H1 (cell line): ENCODE measurements at regions not wholly inside any gene's neighbourhood (a gene's known extent, or its start where the extent isn't known, plus 50 kb on each side); places are given as distances from the start of the nearest gene placed in this dataset.

Experiments used
- CTCF ChIA-PET: fragments of 300-600 bp; sonication (Branson Sonifier 250); formaldehyde crosslinking; loops from one replicate; lab custom pipeline; 2021; ENCODE audit not compliant: partially characterized antibody; lab: Charles Lee
- POLR2A ChIA-PET: fragments of 300-600 bp; sonication (Branson Sonifier 250); formaldehyde crosslinking; loops from one replicate; lab custom pipeline; 2021; ENCODE audit warnings: inconsistent platforms; ENCODE audit not compliant: partially characterized antibody; lab: Charles Lee
- DNase-seq, 2 experiments: peaks; one replicate each; pipeline versions ENCODE4 v3.0.0 to v3.0.0-alpha.2; 2010 to 2022; ENCODE audit warnings: low spot score in 2 of 2, low read depth in 1 of 2, mixed read lengths in 1 of 2
- FAIRE-seq: peaks from 2 replicates; lab custom pipeline; 2011; peaks lifted over from hg19 to GRCh38; lab: Jason Lieb, UNC
- H2AFZ ChIP-seq: 2 replicates; pipeline ENCODE4 v1.8.1; 2012; ENCODE audit warnings: low read length, inconsistent platforms
- H2AK5ac ChIP-seq: 2 replicates; pipeline ENCODE4 v1.6.1; 2013; ENCODE audit warnings: low read depth, low read length
- H2BK120ac ChIP-seq: replicated peaks from 2 replicates; pipeline ENCODE3; 2013; ENCODE audit warnings: low read depth, low read length, inconsistent platforms
- H2BK12ac ChIP-seq: 2 replicates; pipeline ENCODE4 v1.6.1; 2013; ENCODE audit warnings: low read depth, low read length
- H2BK15ac ChIP-seq: 2 replicates; pipeline ENCODE4 v1.6.1; 2013; ENCODE audit warnings: low read length
- H2BK20ac ChIP-seq: 2 replicates; pipeline ENCODE4 v1.6.1; 2013; ENCODE audit warnings: low read length
- H2BK5ac ChIP-seq: 2 replicates; pipeline ENCODE4 v1.6.1; 2013; ENCODE audit warnings: low read depth, low read length
- H3K14ac ChIP-seq: 2 replicates; pipeline ENCODE4 v1.6.1; 2013; ENCODE audit warnings: inconsistent platforms; ENCODE audit not compliant: insufficient read length
- H3K18ac ChIP-seq: 2 replicates; pipeline ENCODE4 v1.6.1; 2013; ENCODE audit warnings: low read length; ENCODE audit errors: extremely low read depth
- H3K23ac ChIP-seq: 2 replicates; pipeline ENCODE4 v1.6.1; 2013; ENCODE audit warnings: inconsistent platforms; ENCODE audit not compliant: insufficient read length
- H3K23me2 ChIP-seq: 2 replicates; pipeline ENCODE4 v1.6.1; 2013; ENCODE audit warnings: low read depth, low read length
- H3K27ac ChIP-seq: 2 replicates; pipeline ENCODE4 v1.6.1; 2011; ENCODE audit warnings: low read depth, low read length, inconsistent platforms
- H3K27me3 ChIP-seq, 4 experiments: replicated peaks in 1 of 4; 1 replicate in 1 of 4; 2 replicates in 3 of 4; pipeline versions ENCODE4 v1.6.1 to v1.8.1; 2011 to 2013; ENCODE audit warnings: low read length in 3 of 4, mild to moderate bottlenecking in 3 of 4, inconsistent platforms in 2 of 4, mixed read lengths in 2 of 4, moderate library complexity in 1 of 4; ENCODE audit not compliant: control insufficient read depth in 3 of 4, insufficient read depth in 3 of 4; ENCODE audit errors: extremely low read depth in 1 of 4
- H3K36me3 ChIP-seq, 4 experiments: 2 replicates each; pipeline versions ENCODE4 v1.6.1 to v1.8.1; 2011 to 2013; ENCODE audit warnings: mild to moderate bottlenecking in 4 of 4, low read length in 3 of 4, moderate library complexity in 2 of 4, control low read depth in 1 of 4, inconsistent platforms in 1 of 4; ENCODE audit not compliant: insufficient read depth in 4 of 4, control insufficient read depth in 2 of 4
- H3K4ac ChIP-seq: replicated peaks from 2 replicates; pipeline ENCODE3; 2013; ENCODE audit warnings: low read length, low read depth, mixed read lengths, inconsistent platforms; ENCODE audit not compliant: insufficient read length
- H3K4me1 ChIP-seq, 4 experiments: replicated peaks in 1 of 4; 1 replicate in 1 of 4; 2 replicates in 3 of 4; pipeline versions ENCODE4 v1.6.1 to v1.8.1; 2011 to 2013; ENCODE audit warnings: low read length in 3 of 4, inconsistent platforms in 2 of 4, mixed read lengths in 1 of 4; ENCODE audit not compliant: insufficient read depth in 4 of 4, control insufficient read depth in 3 of 4
- H3K4me2 ChIP-seq, 2 experiments: 2 replicates each; pipeline versions ENCODE4 v1.6.1 to v1.8.1; 2011 to 2013; ENCODE audit warnings: low read depth in 2 of 2, low read length in 2 of 2, control low read depth in 1 of 2, inconsistent platforms in 1 of 2, mild to moderate bottlenecking in 1 of 2; ENCODE audit not compliant: insufficient read depth in 1 of 2
- H3K4me3 ChIP-seq, 4 experiments: fragments of 200-600, 300-600 bp in 1 of 4; sonication (generic), shearing (Covaris generic), sonication (Bioruptor Twin) in 1 of 4; 2 replicates each; pipeline versions ENCODE4 v1.5.1 to v1.8.1; 2011 to 2016; ENCODE audit warnings: low read length in 4 of 4, low read depth in 3 of 4, control low read depth in 2 of 4, inconsistent platforms in 2 of 4, mild to moderate bottlenecking in 2 of 4, mixed read lengths in 1 of 4, moderate library complexity in 1 of 4; ENCODE audit not compliant: insufficient read depth in 2 of 4; ENCODE audit errors: extremely low read depth in 1 of 4
- H3K56ac ChIP-seq: replicated peaks from 2 replicates; pipeline ENCODE3; 2013; ENCODE audit warnings: low read depth, mild to moderate bottlenecking, mixed read lengths, low read length, inconsistent platforms; ENCODE audit not compliant: insufficient read length
- H3K79me1 ChIP-seq: 2 replicates; pipeline ENCODE4 v1.6.1; 2013; ENCODE audit warnings: low read depth, low read length, control low read depth
- H3K79me2 ChIP-seq, 2 experiments: 2 replicates each; pipeline versions ENCODE4 v1.6.1 to v1.8.1; 2012 to 2013; ENCODE audit warnings: low read length in 2 of 2, mild to moderate bottlenecking in 2 of 2, inconsistent platforms in 1 of 2; ENCODE audit not compliant: insufficient read depth in 2 of 2, control insufficient read depth in 1 of 2
- H3K9ac ChIP-seq, 4 experiments: replicated peaks in 1 of 4; 1 replicate in 1 of 4; 2 replicates in 3 of 4; pipeline versions ENCODE4 v1.6.1 to v1.8.1; 2011 to 2013; ENCODE audit warnings: low read depth in 3 of 4, low read length in 3 of 4, control low read depth in 2 of 4, mild to moderate bottlenecking in 2 of 4, moderate library complexity in 2 of 4, inconsistent platforms in 1 of 4; ENCODE audit errors: extremely low read depth in 1 of 4
- H3K9me3 ChIP-seq, 2 experiments: 2 replicates each; pipeline versions ENCODE4 v1.6.1 to v1.8.1; 2012 to 2013; ENCODE audit warnings: mild to moderate bottlenecking in 2 of 2, moderate library complexity in 2 of 2, control low read depth in 1 of 2, inconsistent platforms in 1 of 2, low read depth in 1 of 2, low read length in 1 of 2, mixed read lengths in 1 of 2; ENCODE audit not compliant: insufficient read depth in 2 of 2
- H4K20me1 ChIP-seq, 2 experiments: replicated peaks in 1 of 2; 2 replicates each; pipeline versions ENCODE3 to v1.8.1; 2011 to 2013; ENCODE audit warnings: inconsistent platforms in 2 of 2, low read length in 2 of 2, mild to moderate bottlenecking in 1 of 2; ENCODE audit not compliant: insufficient read depth in 2 of 2, control insufficient read depth in 1 of 2
- H4K5ac ChIP-seq: 2 replicates; pipeline ENCODE4 v1.6.1; 2013; ENCODE audit warnings: low read length, low read depth, mixed read lengths, inconsistent platforms; ENCODE audit not compliant: insufficient read length
- H4K8ac ChIP-seq: 2 replicates; pipeline ENCODE4 v1.8.0; 2013; ENCODE audit warnings: mild to moderate bottlenecking, moderate library complexity, low read length, inconsistent platforms; ENCODE audit not compliant: insufficient read depth; ENCODE audit errors: extremely low read depth
- H4K91ac ChIP-seq: replicated peaks from 2 replicates; pipeline ENCODE3; 2013; ENCODE audit warnings: low read length, mixed read lengths, inconsistent platforms; ENCODE audit not compliant: insufficient read length
- BACH1 ChIP-seq: IDR thresholded peaks from 2 replicates; pipeline ENCODE4 v1.6.1; 2012; ENCODE audit warnings: low read length, improper control_type of control experiment
- BCL11A ChIP-seq, 2 experiments: IDR thresholded peaks; one replicate each; pipeline ENCODE4 v1.6.1; 2011; ENCODE audit warnings: low read depth in 2 of 2, low read length in 2 of 2, mild to moderate bottlenecking in 2 of 2
- CBX8 ChIP-seq: fragments of 300-800, 300-1000 bp; sonication (generic); IDR thresholded peaks from 2 replicates; pipeline ENCODE4 v1.7.1; 2016; ENCODE audit warnings: low read depth, low read length, borderline replicate concordance
- RFX5 ChIP-seq: IDR thresholded peaks from 2 replicates; pipeline ENCODE4 v1.6.1; 2011; ENCODE audit warnings: low read depth, low read length, improper control_type of control experiment, borderline replicate concordance
- SAP30 ChIP-seq: fragments of 300-600 bp; sonication (generic); IDR thresholded peaks from 2 replicates; pipeline ENCODE4 v1.7.1; 2012; ENCODE audit warnings: low read length, moderate library complexity, mild to moderate bottlenecking, inconsistent platforms; ENCODE audit not compliant: insufficient read depth, insufficient replicate concordance
- WGBS, 2 experiments: shearing (Covaris generic) in 1 of 2; methylation state at CpG; one replicate each; pipeline versions ENCODE4 v1.1.6 to v1.1.7; 2013 to 2015; ENCODE audit warnings: low lambda C conversion rate in 2 of 2, mixed read lengths in 2 of 2, inconsistent platforms in 1 of 2, low coverage in 1 of 2, missing lambda C conversion rate in 1 of 2; ENCODE audit not compliant: insufficient replicate concordance in 2 of 2, insufficient coverage in 1 of 2, insufficient read length in 1 of 2; ENCODE audit errors: extremely low coverage in 1 of 2, missing lambda C conversion rate in 1 of 2; 5-methylcytosine and 5-hydroxymethylcytosine counted together

- H2AFZ ChIP-seq: no peak overlapping the region
- no peak for FAIRE-seq
- no peak overlapping the region for H2BK20ac ChIP-seq
- CTCF ChIA-PET: interaction anchor here (1.2 to 9.1 kb wide), 4 partner anchors 7 to 537 kb away, joined by 3 to 74 read pairs (median 6); no protein-coding TSS in a partner anchor
- H3K36me3 ChIP-seq: no peaks in the 10 kb centered on the region
- H4K8ac ChIP-seq: no peak overlapping the region
- H3K4me1 ChIP-seq: no peaks in the 10 kb centered on the region
- no peak overlapping the region for H3K14ac ChIP-seq
- TF ChIP-seq BACH1: no peak
- no peak for TF ChIP-seq CBX8
- no peak for TF ChIP-seq BCL11A (IDR thresholded peaks at IDR 0.05; ENCODE audit: low read depth in 2 of 2, low read length in 2 of 2)
- TF ChIP-seq RFX5: no peak
- TF ChIP-seq SAP30: no peak
- TF ChIP-seq, all 59 proteins: peak for 0
- Histone ChIP-seq H3K4me2 (no peak overlapping the region), H3K79me2 (no peaks in the 10 kb centered on the region), H4K5ac (no peak overlapping the region), H3K18ac (no peak overlapping the region), H3K9ac (no peak overlapping the region), H3K79me1 (no peaks in the 10 kb centered on the region), H3K4me3 (no peak overlapping the region), H2BK15ac (no peak overlapping the region), H2BK120ac (no peak overlapping the region), H4K20me1 (no peaks in the 10 kb centered on the region), H3K9me3 (no peaks in the 10 kb centered on the region), H2BK5ac (no peak overlapping the region), H2AK5ac (no peak overlapping the region), H3K4ac (no peak overlapping the region), H3K23me2 (no peaks in the 10 kb centered on the region), H3K56ac (no peak overlapping the region), H3K27ac (no peak overlapping the region), H3K23ac (no peak overlapping the region), H4K91ac (no peak overlapping the region), H2BK12ac (no peak overlapping the region), H3K27me3 (no peaks in the 10 kb centered on the region)
- POLR2A ChIA-PET: no interaction called here
- WGBS, 2 experiments: 95% methylated on average over 4 of the region's 4 CpGs; no CpG with 5 or more reads in 1 of the 2 experiments
- no peak for DNase-seq
These were observed 120.1 kb upstream of the IL12B start for GRCh38 chr5:159450417-159450816.
